Panc1 (cell line): ENCODE measurements at regions not wholly inside any gene's neighbourhood (a gene's known extent, or its start where the extent isn't known, plus 50 kb on each side); places are given as distances from the start of the nearest gene placed in this dataset.

ENCODE experiments used
- ATAC-seq: fragments of 200-7000 bp; cut with Tn5 transposase; 2 replicates; pipeline ENCODE4 v1.9.1; 2020; ENCODE audit warnings: mild to moderate bottlenecking, moderate library complexity
- BruUV-seq: library from RNA; stranded (reverse); fragments of 400-500 nt; replicated peaks from 2 replicates; lab custom pipeline; 2021; lab: Mats Ljungman, UMichigan
- CTCF ChIA-PET: fragments of 300-600 bp; sonication (Branson Sonifier 250); formaldehyde crosslinking; loops from one replicate; lab custom pipeline; 2022; ENCODE audit warnings: antibody characterized with exemption; lab: Charles Lee
- POLR2A ChIA-PET: fragments of 300-600 bp; sonication (Branson Sonifier 250); formaldehyde crosslinking; loops from one replicate; lab custom pipeline; 2022; ENCODE audit warnings: antibody characterized with exemption; lab: Charles Lee
- DNase-seq: peaks from one replicate; pipeline ENCODE4 v3.0.0-alpha.2; 2010; ENCODE audit warnings: low read depth, low spot score
- H3K27ac ChIP-seq: 2 replicates; pipeline ENCODE4 v1.5.1; 2011; ENCODE audit warnings: mild to moderate bottlenecking, low read length, inconsistent platforms
- H3K27me3 ChIP-seq: fragments of 200-500 bp; sonication (Bioruptor generic); 2 replicates; pipeline ENCODE4 v1.6.0; 2014; ENCODE audit warnings: low read length, inconsistent platforms; ENCODE audit not compliant: control insufficient read depth, insufficient read depth
- H3K36me3 ChIP-seq: fragments of 200-500 bp; sonication (Bioruptor generic); 2 replicates; pipeline ENCODE4 v1.5.1; 2014; ENCODE audit warnings: inconsistent platforms, mild to moderate bottlenecking, low read length, moderate library complexity; ENCODE audit not compliant: control insufficient read depth, insufficient read depth
- H3K4me1 ChIP-seq: 2 replicates; pipeline ENCODE4 v1.5.1; 2011; ENCODE audit warnings: inconsistent platforms, mild to moderate bottlenecking, low read length, moderate library complexity; ENCODE audit not compliant: control insufficient read depth, insufficient read depth
- H3K4me3 ChIP-seq, 2 experiments: 2 replicates each; pipeline ENCODE4 v1.5.1; 2011 to 2012; ENCODE audit warnings: low read depth in 2 of 2, low read length in 2 of 2, mild to moderate bottlenecking in 2 of 2, inconsistent platforms in 1 of 2, moderate library complexity in 1 of 2
- H3K9me3 ChIP-seq: fragments of 200-500 bp; sonication (Bioruptor generic); 2 replicates; pipeline ENCODE4 v1.5.1; 2014; ENCODE audit warnings: low read depth, mild to moderate bottlenecking, inconsistent platforms, low read length, moderate library complexity; ENCODE audit not compliant: control insufficient read depth, insufficient read depth
- POLR2AphosphoS5 ChIP-seq: IDR thresholded peaks from 2 replicates; pipeline ENCODE4 v1.6.1; 2012; ENCODE audit warnings: mild to moderate bottlenecking, low read depth, low read length, moderate library complexity
- SIN3A ChIP-seq: IDR thresholded peaks from 2 replicates; pipeline ENCODE4 v1.6.1; 2012; ENCODE audit warnings: low read depth, mild to moderate bottlenecking, low read length, moderate library complexity, borderline replicate concordance; ENCODE audit not compliant: insufficient read depth
- TCF7L2 ChIP-seq: IDR thresholded peaks from 2 replicates; pipeline ENCODE4 v1.6.1; 2011; ENCODE audit warnings: mild to moderate bottlenecking, low read depth, low read length, inconsistent platforms
- in situ Hi-C: cut with HindIII; loops from 2 replicates; pipeline ENCODE4 v1.10.0; 2016; ENCODE audit warnings: low sequenced_read_pairs, low pct_unique_long_range_greater_than_20kb
- intact Hi-C: fragments of 100-400 bp; cut with micrococcal nuclease; formaldehyde crosslinking; loops from one replicate; pipeline ENCODE4 v1.10.0; 2022; ENCODE audit not compliant: unreplicated experiment
- TF ChIP-seq, protein P1 (sequence below), 2 experiments: IDR thresholded peaks; 2 replicates each; pipeline ENCODE4 v1.6.1; 2011 to 2012; ENCODE audit warnings: low read depth in 2 of 2, control low read depth in 1 of 2, low read length in 1 of 2, mild to moderate bottlenecking in 1 of 2, moderate library complexity in 1 of 2; ENCODE audit not compliant: insufficient read depth in 1 of 2
- TF ChIP-seq, protein P2 (sequence below): fragments of 450-650 bp; IDR thresholded peaks from 2 replicates; pipeline ENCODE4 v1.5.1; 2017; ENCODE audit warnings: mild to moderate bottlenecking

DNA sequence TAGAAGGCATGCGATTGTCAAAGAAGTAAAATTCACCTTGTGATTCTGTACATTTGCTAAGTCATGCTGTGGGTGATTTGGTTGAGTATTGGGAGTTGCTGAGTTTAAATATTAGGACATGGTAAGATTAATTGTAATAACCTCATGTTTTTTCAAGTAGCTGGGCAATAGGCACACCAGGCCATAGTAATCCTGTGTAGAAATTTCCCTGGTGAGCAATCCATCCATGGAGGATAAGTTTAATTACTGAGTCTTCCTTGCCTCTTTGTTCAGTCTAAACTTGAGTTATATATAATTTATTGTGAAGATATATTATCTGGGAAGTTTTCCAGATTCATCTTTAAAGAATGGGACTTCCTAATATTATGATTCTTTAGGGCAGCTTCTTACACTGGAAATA is 221.1 kb upstream of the NUDT12 start:
- no peak for TF ChIP-seq SIN3A
- TF ChIP-seq, protein P1, sequence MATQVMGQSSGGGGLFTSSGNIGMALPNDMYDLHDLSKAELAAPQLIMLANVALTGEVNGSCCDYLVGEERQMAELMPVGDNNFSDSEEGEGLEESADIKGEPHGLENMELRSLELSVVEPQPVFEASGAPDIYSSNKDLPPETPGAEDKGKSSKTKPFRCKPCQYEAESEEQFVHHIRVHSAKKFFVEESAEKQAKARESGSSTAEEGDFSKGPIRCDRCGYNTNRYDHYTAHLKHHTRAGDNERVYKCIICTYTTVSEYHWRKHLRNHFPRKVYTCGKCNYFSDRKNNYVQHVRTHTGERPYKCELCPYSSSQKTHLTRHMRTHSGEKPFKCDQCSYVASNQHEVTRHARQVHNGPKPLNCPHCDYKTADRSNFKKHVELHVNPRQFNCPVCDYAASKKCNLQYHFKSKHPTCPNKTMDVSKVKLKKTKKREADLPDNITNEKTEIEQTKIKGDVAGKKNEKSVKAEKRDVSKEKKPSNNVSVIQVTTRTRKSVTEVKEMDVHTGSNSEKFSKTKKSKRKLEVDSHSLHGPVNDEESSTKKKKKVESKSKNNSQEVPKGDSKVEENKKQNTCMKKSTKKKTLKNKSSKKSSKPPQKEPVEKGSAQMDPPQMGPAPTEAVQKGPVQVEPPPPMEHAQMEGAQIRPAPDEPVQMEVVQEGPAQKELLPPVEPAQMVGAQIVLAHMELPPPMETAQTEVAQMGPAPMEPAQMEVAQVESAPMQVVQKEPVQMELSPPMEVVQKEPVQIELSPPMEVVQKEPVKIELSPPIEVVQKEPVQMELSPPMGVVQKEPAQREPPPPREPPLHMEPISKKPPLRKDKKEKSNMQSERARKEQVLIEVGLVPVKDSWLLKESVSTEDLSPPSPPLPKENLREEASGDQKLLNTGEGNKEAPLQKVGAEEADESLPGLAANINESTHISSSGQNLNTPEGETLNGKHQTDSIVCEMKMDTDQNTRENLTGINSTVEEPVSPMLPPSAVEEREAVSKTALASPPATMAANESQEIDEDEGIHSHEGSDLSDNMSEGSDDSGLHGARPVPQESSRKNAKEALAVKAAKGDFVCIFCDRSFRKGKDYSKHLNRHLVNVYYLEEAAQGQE (IDR thresholded peaks at IDR 0.05; ENCODE audit: insufficient read depth in 1 of 2, low read depth in 2 of 2, low read length in 1 of 2), result no peak
- TF ChIP-seq TCF7L2, result no peak
- intact Hi-C loops, result no loop called here
- ATAC-seq (no peak), DNase-seq (no peak)
- Histone ChIP-seq H3K4me1 (no peaks in the 10 kb centered on the region), H3K9me3 (no peaks in the 10 kb centered on the region), H3K27me3 (no peaks in the 10 kb centered on the region), H3K36me3 (no peaks in the 10 kb centered on the region), H3K4me3 (no peak overlapping the region), H3K27ac (no peak overlapping the region)
- POLR2A ChIA-PET, result no interaction called here
- CTCF ChIA-PET, result no interaction called here
- no TSS peak for BruUV-seq
- in situ Hi-C loops, result no loop called here

DNA sequence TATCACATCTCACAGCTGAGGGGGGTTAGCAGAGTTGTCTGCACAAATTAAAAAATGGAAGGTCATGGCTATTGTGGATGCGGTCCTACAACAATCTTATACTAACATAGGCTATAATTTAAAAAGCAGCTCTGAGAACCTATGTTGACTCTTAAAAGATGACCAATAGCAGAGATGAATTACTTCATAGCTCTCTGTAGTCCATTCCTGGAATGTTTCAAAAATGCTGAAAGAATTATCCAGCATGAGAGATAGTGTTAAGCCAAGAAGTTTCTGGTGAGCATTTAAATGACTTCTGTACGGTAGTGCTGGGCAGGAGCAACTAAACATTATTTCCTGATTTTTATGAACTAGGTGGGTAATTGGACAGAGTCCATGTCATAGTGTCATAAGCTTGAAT is 218.2 kb upstream of the NUDT12 start:
- no peak overlapping the region for H3K4me3 ChIP-seq
- DNase-seq (no peak), ATAC-seq (no peak)
- no peaks in the 10 kb centered on the region for H3K9me3 ChIP-seq
- in situ Hi-C loops (no loop called here), intact Hi-C loops (no loop called here)
- no peaks in the 10 kb centered on the region for H3K27me3 ChIP-seq
- BruUV-seq, result no TSS peak
- TF ChIP-seq, protein P1 (IDR thresholded peaks at IDR 0.05; ENCODE audit: insufficient read depth in 1 of 2, low read depth in 2 of 2, low read length in 1 of 2), result no peak
- TF ChIP-seq, protein P2, sequence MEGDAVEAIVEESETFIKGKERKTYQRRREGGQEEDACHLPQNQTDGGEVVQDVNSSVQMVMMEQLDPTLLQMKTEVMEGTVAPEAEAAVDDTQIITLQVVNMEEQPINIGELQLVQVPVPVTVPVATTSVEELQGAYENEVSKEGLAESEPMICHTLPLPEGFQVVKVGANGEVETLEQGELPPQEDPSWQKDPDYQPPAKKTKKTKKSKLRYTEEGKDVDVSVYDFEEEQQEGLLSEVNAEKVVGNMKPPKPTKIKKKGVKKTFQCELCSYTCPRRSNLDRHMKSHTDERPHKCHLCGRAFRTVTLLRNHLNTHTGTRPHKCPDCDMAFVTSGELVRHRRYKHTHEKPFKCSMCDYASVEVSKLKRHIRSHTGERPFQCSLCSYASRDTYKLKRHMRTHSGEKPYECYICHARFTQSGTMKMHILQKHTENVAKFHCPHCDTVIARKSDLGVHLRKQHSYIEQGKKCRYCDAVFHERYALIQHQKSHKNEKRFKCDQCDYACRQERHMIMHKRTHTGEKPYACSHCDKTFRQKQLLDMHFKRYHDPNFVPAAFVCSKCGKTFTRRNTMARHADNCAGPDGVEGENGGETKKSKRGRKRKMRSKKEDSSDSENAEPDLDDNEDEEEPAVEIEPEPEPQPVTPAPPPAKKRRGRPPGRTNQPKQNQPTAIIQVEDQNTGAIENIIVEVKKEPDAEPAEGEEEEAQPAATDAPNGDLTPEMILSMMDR, result no peak
- no peak for TF ChIP-seq TCF7L2
- TF ChIP-seq SIN3A, result no peak
- no peak for TF ChIP-seq POLR2AphosphoS5
- ChIA-PET CTCF (no interaction called here), POLR2A (no interaction called here)
- no peaks in the 10 kb centered on the region for H3K36me3 ChIP-seq
- no peaks in the 10 kb centered on the region for H3K4me1 ChIP-seq
- no peak overlapping the region for H3K27ac ChIP-seq
